DMS153 (cell line): ENCODE measurements at regions not wholly inside any gene's neighbourhood (a gene's known extent, or its start where the extent isn't known, plus 50 kb on each side); places are given as distances from the start of the nearest gene placed in this dataset.

Source experiments
- DNase-seq: peaks from one replicate; lab custom pipeline; 2025; lab: John Stamatoyannopoulos, UW

- DNase-seq: no peak
Observed at GRCh38 chr12:125193376-125194152, 128.3 kb downstream of the AACS start.

- no peak for DNase-seq
Observed at GRCh38 chr12:125194163-125194773, 129.0 kb downstream of the AACS start.

- DNase-seq: no peak
Observed at GRCh38 chr12:125194987-125195386, 129.8 kb downstream of the AACS start.

GRCh38 chr12:125197326-125197725, 132.1 kb downstream of the AACS start:
- no peak for DNase-seq

- no peak for DNase-seq
Observed at GRCh38 chr12:125198652-125199051, 133.4 kb downstream of the AACS start.

DNA sequence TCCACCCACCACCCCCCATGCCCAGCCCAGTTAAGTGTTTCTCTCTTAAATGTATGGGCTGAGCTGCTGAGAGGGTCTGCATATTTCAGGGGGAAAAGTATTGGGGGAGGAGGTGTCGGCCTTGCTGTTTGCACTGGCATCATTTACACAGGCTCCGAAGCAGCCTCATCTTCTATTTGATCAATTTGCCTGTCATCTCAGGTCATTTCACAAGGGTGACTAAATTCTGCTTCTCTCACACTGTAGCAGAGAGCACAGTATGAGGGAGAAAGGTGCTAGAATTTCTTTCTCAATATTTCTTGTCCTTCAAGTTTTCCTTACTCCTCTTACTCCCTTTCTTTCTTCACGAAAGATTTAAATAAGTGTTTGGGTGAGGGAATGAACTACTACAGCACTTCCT, 135.9 kb downstream of the AACS start:
- DNase-seq: no peak

- DNase-seq: no peak
Observed at GRCh38 chr12:125201940-125202339, 136.7 kb downstream of the AACS start.

DNA sequence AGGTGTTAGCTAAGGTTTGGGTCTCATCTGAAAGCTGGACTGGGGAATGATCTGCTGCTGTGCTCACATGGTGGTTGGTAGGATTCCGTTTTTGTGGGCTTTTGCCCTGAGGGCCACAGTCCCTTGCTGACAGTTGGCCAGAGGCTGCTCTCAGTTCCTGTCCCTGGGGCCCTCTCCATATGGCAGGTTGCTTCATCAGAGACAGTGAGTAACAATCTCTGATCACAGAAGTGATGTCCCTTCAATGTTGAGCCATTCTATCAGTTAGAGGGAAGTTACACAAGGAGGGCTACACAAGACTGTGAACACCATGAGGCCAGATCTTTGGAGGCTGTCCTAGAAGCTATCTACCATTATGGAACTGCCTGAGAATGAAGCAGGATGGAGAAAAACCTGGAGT, 137.2 kb downstream of the AACS start:
- DNase-seq: no peak

DNA sequence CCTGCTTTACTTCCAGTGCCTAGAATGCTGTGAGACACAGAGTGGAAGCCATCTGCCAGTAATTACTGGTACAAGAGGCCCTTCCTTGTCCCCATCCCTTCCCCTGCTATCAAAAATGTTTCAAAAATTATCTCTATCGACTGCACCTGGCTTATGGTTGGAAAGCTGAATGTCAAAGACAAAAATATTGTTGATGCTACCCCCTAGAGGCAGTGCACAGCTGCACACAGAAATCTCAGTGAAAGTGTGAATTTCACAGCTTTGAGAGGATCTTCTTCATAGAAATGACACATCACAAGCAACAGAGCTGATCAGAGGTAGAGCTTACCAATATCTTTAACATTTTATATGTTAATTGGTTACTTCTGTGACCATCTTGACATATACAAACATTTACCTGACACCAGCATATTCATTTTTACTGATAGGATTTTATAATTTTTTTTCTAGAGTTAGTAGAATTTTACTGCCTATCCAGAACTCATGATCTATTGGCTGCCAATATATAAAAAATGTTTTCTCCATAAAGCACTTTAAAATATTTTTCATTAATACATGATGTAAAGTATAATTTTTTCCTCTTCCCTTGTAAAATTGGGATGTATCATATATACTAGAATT, 138.0 kb downstream of the AACS start:
- no peak for DNase-seq

- DNase-seq: no peak
Observed at GRCh38 chr12:125205386-125205785, 140.2 kb downstream of the AACS start.

DNA sequence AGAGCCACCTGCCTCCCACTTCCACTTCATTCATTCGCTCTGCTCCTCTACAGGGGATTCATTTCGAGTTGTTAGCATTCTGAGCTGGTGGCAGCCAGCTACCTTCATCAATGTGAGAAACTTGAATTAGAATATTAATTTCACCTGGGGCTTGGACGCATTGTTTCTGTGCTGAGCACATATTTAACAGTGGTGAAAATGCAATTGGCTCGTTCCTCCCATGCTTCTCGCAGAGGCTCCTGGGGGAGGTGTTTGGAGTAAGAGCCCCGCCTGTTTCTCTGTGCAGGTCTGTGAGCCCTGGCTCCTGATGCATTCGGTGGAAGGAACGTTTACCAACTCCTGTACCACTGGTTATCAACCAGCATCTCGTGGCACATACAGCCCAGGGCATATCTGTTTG, 141.5 kb downstream of the AACS start:
- no peak for DNase-seq

- no peak for DNase-seq
Observed at GRCh38 chr12:125208334-125208733, 143.1 kb downstream of the AACS start.

GRCh38 chr12:125208942-125209341, 143.7 kb downstream of the AACS start:
- no peak for DNase-seq

DNA sequence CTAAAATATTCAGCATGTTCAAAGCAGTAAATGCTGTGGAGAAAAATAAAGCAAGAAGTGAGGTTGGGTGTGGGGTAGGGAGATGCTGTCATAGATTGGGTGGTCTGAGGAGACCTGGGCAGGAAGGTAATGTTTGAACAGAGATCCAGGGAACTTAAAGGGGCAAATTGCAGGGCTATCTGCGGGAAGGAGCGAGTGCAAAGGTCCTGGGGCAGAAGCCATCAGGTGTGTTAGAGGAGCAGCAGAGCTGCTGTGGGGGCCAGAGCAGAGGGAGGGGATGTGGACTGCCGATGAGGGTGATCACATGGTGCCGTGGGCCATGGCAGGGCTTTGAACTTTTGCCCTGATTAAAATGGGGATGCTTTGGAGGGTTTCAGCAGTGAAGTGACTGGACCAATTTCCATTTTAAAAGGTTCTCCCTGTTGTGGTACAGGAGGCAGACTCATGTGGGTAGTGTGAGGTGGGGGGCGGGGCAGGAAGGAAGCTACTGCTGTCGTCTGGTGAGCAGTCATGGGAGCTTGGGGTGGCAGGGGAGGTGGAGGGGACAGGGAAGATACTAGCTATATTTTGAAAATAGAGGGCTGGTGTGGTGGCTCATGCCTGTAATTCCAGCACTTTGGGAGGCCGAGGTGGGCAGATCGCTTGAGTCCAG, 145.0 kb downstream of the AACS start:
- DNase-seq: no peak

DNA sequence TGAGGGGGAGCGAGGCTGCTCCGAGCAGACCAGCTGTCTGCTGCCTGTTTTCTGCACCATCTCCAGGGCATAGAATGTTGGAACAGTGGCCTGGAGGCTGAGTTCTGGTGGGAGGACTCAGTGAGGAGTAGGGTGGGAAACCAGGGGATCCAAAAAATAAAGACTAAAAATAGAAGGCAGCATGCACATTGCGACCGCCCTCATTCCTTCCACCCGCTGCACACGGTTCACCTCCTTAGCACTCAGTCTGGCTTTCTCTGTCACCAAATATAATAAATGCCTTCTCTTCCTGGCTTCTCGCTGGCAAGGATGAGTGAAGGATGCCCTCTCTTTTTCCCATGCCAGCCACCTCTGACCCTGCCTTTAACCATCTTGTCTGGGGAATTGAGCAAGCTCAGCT, 146.2 kb downstream of the AACS start:
- DNase-seq: no peak

DNA sequence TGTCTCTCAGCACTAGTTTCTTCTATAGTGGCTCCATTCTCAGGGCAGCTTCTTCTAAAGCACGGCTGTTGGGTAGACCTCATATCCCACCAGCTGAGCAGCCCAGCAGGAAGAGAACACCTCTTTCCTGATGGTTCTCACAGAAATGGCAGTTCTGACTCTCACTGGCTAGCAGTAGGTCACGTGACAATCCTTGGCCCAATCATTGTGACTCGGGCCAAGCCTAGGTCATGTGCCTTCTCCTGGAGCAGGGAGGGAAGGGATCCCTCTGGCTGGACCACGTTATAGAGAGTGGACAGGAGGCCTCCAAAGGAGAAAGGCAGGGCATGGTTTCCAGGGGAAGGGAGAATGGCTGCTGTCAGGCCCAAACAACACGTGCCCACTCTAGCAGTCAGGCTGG, 149.1 kb downstream of the AACS start:
- DNase-seq: no peak

DNA sequence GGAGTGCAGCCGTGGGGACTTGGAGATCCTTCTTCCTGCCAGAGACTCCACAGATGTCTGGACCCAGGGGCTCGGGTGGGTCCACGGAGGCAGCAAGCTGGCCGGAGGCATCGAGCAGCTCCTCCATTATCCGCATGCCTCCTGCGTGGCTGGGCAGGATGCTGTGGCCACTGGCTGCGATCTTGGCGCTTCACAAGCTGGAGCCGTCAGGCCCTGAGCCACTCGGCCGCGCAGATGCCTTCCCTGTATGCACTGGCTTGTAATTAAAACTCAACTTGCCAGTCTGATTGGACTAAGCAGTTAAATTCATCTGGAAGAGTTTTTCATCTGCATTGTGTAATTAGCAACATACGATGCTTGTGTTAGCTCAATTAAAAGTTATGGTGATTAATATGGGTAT, 151.5 kb downstream of the AACS start:
- no peak for DNase-seq

- no peak for DNase-seq
Observed at GRCh38 chr12:125217308-125217707, 152.1 kb downstream of the AACS start.

- DNase-seq: no peak
Observed at GRCh38 chr12:125218952-125219351, 153.7 kb downstream of the AACS start.

GRCh38 chr12:125220404-125221273, 155.4 kb downstream of the AACS start:
- no peak for DNase-seq

- no peak for DNase-seq
Observed at GRCh38 chr12:125221602-125222001, 156.4 kb downstream of the AACS start.

GRCh38 chr12:125222876-125223275, 157.6 kb downstream of the AACS start:
- no peak for DNase-seq
